Ishikawa (cell line): ENCODE measurements at regions not wholly inside any gene's neighbourhood (a gene's known extent, or its start where the extent isn't known, plus 50 kb on each side); places are given as distances from the start of the nearest gene placed in this dataset.

Experiments used
- CEBPB ChIP-seq: IDR thresholded peaks from 2 replicates; pipeline ENCODE4 v1.6.1; 2012
- CREB1 ChIP-seq: IDR thresholded peaks from 2 replicates; pipeline ENCODE4 v1.6.1; 2012; ENCODE audit warnings: low read depth
- EGR1 ChIP-seq: IDR thresholded peaks from 2 replicates; pipeline ENCODE4 v1.6.1; 2012
- EP300 ChIP-seq: IDR thresholded peaks from 2 replicates; pipeline ENCODE4 v1.6.1; 2012; ENCODE audit warnings: borderline replicate concordance
- FOXM1 ChIP-seq: IDR thresholded peaks from 2 replicates; pipeline ENCODE4 v1.6.1; 2012; ENCODE audit warnings: low read depth, borderline replicate concordance
- MAX ChIP-seq: IDR thresholded peaks from 2 replicates; pipeline ENCODE4 v1.6.1; 2012
- NFIC ChIP-seq: IDR thresholded peaks from 2 replicates; pipeline ENCODE4 v1.6.1; 2012
- RAD21 ChIP-seq: IDR thresholded peaks from 2 replicates; pipeline ENCODE4 v1.6.1; 2012; ENCODE audit warnings: low read depth
- REST ChIP-seq: IDR thresholded peaks from 2 replicates; pipeline ENCODE4 v1.6.1; 2012; ENCODE audit warnings: low read depth, mild to moderate bottlenecking
- TAF1 ChIP-seq: IDR thresholded peaks from 2 replicates; pipeline ENCODE4 v1.6.1; 2012; ENCODE audit warnings: low read depth, mild to moderate bottlenecking
- TCF12 ChIP-seq: IDR thresholded peaks from 2 replicates; pipeline ENCODE4 v1.6.1; 2012; ENCODE audit warnings: low read depth
- TEAD4 ChIP-seq: IDR thresholded peaks from 2 replicates; pipeline ENCODE4 v1.6.1; 2012
- USF1 ChIP-seq: IDR thresholded peaks from 2 replicates; pipeline ENCODE4 v1.6.1; 2012
- YY1 ChIP-seq: IDR thresholded peaks from 2 replicates; pipeline ENCODE4 v1.6.1; 2012; ENCODE audit warnings: low read depth
- ZBTB7A ChIP-seq: IDR thresholded peaks from 2 replicates; pipeline ENCODE4 v1.6.1; 2012; ENCODE audit warnings: low read depth

GRCh38 chr12:83432176-83432719, 745.5 kb downstream of the TMTC2 start:
- TF ChIP-seq TAF1 (no peak), EGR1 (no peak), ZBTB7A (no peak), RAD21 (no peak), CREB1 (no peak), CEBPB (no peak), TCF12 (no peak), NFIC (no peak), REST (no peak), USF1 (no peak), YY1 (no peak)

GRCh38 chr12:83414981-83415380, 728.3 kb downstream of the TMTC2 start:
- TF ChIP-seq NFIC: no peak
- no peak for TF ChIP-seq TAF1
- TF ChIP-seq ZBTB7A: no peak
- no peak for TF ChIP-seq YY1
- TF ChIP-seq EGR1: no peak
- TF ChIP-seq TEAD4: no peak
- no peak for TF ChIP-seq MAX
- no peak for TF ChIP-seq RAD21
- TF ChIP-seq EP300: no peak
- no peak for TF ChIP-seq CEBPB
- TF ChIP-seq FOXM1: no peak
- no peak for TF ChIP-seq REST
- TF ChIP-seq USF1: no peak

GRCh38 chr12:83408851-83409250, 722.1 kb downstream of the TMTC2 start:
- TF ChIP-seq TCF12 (no peak), FOXM1 (no peak), YY1 (no peak), EGR1 (no peak), USF1 (no peak), MAX (no peak)

GRCh38 chr12:83408146-83408545, 721.4 kb downstream of the TMTC2 start:
- no peak for TF ChIP-seq REST
- no peak for TF ChIP-seq MAX
- no peak for TF ChIP-seq RAD21
- TF ChIP-seq EGR1: no peak
- no peak for TF ChIP-seq USF1
- TF ChIP-seq TCF12: no peak
- no peak for TF ChIP-seq TAF1
- no peak for TF ChIP-seq YY1
- no peak for TF ChIP-seq NFIC
- no peak for TF ChIP-seq CEBPB
- TF ChIP-seq ZBTB7A: no peak
- TF ChIP-seq FOXM1: no peak
- no peak for TF ChIP-seq EP300
- no peak for TF ChIP-seq TEAD4
- TF ChIP-seq CREB1: no peak
